NCI-H345 treated with DMSO at 0.1 percent for 48 hours (cell line): ENCODE measurements at regions not wholly inside any gene's neighbourhood (a gene's known extent, or its start where the extent isn't known, plus 50 kb on each side); places are given as distances from the start of the nearest gene placed in this dataset.
"Not testable (repeated sequence)": the region's sequence is repeated elsewhere in the genome, so short reads cannot be mapped to it uniquely, and the experiment has no call there.

ENCODE experiments used
- DNase-seq: peaks from one replicate; lab custom pipeline; 2025; ENCODE audit not compliant: unreplicated experiment; lab: John Stamatoyannopoulos, UW

DNA sequence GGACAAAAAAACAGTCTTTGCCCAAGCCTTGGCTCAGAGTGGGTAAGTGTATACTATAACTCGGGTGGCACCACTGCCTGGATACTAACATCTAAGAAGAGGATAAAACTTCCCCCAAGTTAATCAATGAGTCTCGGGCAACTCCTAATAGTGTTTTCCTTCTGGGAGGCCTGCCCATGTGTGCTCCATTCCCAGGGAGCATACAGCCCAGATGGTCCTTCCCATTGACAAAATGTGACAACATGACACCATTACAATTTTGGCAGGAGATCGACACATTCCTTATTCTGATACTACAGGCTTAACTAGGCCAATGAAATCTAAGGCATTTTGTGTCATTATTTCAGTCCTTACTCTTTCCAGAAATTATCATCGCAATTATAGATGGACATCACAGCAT lies 52.7 kb upstream of the CRIM1 start:
- no peak for DNase-seq

DNA sequence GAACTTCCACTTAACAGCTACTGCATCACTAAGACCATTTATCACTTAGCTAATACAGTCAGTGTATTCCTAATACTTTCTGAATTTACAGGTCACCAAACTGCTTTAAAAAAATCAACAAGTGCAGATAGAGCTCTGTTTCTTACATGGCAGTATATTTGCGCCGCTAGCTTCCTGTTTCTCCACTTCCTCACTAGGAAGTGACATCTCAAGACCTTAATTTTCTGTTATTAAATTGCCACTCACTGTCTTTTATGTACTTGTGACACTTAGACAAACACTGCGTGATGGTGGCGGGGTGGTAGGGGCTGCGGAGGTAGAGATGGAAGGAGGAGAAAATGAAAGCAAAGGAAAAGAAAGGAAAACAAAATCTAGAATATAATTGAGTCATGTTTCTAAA lies 53.7 kb upstream of the CRIM1 start:
- no peak for DNase-seq

GRCh38 chr2:36300697-36301096 lies 54.9 kb upstream of the CRIM1 start:
- no peak for DNase-seq

DNA sequence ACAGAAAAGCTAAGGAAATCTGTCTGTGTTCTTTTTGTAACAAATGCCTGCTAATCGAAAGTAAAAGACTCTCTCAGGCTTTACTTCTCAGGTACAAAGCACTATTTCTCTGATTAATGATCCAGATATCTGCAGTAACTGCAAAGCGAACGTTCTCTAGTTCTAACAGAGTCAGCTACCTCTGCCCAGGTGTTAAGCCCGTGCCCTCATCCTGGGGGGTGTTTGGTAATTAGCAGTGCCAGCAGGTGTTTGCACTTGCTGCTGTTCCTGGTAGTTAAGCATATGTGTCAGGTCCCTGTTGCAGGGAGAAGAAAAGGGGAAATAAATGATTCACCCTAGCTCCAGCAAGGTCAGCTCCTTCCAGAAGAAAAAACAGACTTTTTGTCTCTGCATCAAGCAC lies 58.8 kb upstream of the CRIM1 start:
- DNase-seq, result no peak

DNA sequence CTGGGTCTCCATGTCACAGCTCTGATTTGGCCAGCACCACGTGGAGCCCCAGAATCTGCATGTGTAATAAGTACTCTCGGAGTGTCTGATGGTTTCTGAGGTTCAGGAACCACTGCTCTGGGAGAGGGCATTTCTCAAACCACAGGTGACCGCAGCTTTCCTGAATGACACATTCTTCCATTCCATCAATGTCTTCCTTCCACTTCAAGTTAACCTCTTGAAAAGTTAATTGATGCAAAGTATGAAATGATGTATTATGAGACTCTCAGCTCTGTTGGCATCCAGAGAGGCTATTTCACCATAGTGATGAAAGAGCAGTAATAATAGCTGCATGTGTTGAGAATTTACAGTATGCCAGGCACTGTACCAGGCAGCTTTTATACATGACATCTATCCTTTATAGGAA lies 61.3 kb upstream of the CRIM1 start:
- no peak for DNase-seq

DNA sequence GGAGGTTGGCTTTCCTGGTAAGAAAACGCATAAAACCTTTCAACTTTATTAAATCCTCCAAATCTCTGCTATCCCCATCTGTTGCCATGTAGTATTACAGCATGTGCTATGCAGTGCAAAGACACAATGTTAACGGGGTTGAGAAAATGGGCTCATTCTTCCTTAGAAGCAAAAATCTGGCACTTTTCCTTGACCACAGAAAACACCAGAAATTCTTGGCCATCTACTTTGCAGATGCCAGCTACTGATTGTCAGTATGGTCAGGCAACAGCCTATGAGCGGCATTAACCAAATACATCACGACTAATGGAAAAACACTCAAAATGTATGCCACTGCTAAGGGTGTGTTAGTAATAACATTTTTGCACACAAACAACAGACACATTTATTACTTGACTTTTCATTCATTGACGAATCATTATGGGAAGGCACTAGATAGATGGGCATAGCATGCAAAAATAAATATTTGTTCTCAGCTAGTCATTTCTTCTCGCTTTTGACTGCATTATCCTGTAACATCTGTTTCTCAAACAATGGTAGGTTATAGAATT lies 65.2 kb upstream of the CRIM1 start:
- no peak for DNase-seq

- no peak for DNase-seq
Measured at GRCh38 chr2:36289731-36290130, 65.8 kb upstream of the CRIM1 start.

DNA sequence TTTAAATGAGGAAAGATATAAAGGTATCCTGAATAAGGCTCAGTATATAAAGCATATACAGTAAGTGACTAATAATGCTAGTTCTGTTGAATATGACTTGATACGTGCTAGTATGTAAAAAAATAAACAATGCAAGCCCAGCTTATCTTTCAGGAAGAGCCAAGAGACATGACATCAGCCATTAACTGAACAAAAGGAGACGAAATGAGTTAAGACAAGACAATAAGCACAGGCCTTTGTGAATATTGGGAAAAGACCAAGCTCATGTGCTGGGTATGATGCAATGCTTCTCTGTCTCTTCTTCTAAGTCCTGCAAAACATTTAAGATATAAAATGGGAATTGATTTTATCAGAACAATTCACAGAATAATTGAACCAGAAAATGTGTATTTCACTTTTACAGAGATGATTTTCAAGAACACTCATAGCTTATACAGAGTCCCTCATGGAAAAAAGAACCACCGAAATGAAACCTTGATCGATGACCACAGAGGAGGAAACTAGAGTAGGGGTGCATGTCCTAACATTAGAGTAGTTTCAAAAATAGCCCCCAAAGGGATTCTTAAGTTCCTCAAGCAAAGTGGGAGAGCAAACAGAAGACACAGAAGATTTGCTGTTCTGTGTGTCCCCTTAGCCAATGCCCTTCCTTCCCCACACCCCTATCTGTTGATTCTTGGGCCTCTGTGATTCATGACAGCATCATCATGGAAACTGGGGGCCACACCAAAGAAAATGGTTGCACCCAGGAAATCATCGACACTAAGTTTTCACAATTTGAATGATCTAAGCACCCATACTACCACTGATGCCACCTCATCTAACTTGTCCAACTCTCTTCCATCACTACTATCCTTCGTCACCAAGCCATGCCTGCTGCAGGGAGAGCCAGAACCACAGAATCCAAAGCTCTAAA lies 68.0 kb upstream of the CRIM1 start:
- no peak for DNase-seq

GRCh38 chr2:36279506-36279905 lies 76.1 kb upstream of the CRIM1 start:
- not testable (repeated sequence) for DNase-seq

DNA sequence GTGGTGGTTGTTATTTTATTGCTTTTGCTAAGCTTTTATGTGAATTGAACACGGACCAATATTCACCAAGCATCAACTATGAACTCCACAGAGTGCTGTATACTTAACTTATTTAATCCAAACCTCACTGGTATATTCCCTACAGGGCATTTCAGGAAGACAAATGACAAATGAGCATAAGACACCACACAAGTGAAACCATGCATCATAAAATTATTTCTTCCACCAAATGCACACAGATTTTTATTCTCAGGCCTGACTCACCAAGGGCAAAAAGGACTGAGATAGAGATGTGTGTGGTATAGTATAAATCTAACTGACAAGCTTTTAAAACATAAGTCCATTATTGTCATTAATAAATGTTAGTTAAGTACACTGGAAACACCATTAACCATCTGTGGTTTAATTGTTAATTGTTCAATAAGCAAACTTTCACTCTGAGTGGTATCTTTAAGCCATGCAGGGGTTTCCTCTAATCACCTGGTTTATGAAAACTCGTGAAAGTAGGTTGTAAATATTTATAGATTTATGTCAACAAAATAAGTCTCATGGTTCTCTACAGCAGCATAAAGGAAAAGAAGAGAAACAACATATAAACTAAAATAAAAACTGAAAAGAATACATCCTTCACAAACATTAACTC lies 77.6 kb upstream of the CRIM1 start:
- no peak for DNase-seq

DNA sequence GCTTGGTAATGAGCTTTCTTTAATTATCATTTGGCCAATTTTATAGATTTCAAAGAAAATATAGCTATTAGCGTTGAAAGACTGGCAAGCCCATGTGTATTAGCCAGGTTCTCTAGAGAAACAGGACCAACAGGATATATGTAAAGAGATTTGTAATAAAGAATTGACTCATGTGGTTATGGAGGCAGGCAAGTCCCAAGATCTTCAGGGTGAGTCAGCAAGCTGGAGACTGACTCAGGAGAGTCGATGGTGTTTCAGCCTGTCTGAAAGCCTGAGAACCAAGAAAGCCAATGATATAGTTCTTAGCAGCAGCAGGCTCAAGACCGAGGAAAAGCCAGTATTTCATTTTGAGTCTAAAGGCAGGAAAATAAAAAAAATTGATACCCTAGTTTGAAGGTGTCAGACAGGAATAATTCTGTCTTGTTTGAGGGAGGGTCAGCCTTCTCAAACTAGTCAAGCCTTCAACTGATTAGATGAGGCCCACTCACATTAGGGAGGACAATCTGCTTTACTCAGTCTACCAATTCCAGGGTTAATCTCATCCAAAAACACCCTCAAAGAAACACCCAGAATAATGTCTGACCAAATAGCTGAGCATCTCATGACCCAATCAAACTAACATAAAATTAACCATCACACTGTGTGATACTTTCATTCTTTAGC lies 78.3 kb upstream of the CRIM1 start:
- DNase-seq, result no peak

DNA sequence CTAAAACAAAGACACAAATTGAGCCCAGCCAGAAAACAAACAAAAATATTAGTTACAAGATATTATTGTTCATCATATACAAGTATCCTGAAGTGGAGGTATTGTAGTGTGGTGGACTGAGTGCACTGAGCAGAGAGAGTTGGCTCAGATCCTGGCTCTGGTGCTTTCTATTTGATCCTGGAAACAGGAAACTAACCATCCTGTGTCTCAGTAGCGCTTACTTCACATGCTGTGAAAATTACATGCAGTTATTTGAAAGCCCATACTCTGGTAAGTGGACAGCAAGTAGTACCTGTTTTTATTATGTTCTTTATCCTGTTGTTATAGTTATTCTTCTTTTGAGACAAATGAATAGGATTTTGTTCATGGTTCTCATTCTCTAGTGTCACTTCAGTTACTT lies 84.3 kb upstream of the CRIM1 start:
- DNase-seq, result no peak

DNA sequence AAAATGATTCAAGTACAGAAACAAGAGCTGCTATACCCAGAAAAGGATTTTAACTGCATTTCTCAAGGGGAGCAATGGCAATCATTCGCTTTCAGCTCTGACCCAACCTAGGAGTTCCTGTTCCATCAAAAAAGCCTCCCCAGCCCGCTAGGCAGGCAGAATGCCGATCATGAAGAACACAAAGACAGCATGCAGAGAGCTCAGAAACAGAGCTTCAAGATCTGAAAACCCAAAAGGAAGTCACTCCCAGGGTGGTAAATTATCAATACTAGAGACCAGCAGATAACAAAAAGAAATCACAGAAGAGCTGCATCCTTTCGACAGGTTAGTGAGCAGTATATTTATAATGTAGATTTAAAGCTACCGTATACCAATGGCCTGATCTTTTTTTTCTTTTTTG lies 84.8 kb upstream of the CRIM1 start:
- DNase-seq, result no peak

- DNase-seq, result no peak
Measured at GRCh38 chr2:36267194-36267593, 88.4 kb upstream of the CRIM1 start.

DNA sequence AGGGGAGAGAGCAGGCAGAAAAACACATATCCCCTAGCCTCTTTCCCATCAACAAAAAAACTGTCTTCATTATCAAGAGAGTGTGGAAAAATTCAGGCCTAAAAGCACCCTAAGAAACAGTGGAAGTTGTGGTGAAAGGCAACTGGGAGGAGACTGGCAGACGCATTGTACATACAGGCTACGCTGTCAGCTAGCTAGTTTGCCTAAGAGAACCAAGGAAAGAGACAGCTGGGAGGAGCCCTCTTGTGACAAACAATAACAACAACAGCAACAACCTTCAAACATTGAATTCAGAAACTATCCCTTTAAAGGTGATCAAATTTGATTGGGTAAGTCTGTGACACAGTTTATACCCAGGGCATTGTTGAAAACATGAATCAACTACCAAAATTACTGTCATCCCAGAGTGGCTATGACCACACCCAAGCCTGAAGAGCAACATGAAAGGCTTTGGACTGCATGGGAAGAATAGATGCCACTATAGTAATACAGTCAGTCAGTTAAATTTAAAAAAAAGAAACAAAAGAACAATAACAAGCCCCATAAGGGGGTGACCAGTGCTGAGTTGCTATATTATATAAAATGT lies 88.9 kb upstream of the CRIM1 start:
- no peak for DNase-seq

- no peak for DNase-seq
Measured at GRCh38 chr2:36262581-36262980, 93.0 kb upstream of the CRIM1 start.

DNA sequence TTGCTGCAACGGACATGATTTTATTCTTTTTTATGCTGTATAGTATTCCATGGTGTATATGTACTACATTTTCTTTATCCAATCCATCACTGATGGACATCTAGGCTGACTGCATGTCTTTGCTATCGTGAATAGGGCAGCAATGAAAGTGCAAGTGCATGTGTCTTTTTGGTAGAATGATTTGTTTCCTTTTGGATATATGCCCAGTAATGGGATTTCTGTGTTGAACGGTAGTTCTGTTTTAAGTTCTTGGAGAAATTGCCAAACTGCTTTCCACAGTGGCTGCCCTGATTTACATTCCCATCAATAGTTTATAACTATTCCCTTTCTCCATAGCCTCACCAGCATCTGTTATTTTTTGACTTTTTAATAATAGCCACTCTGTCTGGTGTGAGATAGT lies 99.7 kb upstream of the CRIM1 start:
- DNase-seq, result no peak

- DNase-seq, result no peak
Measured at GRCh38 chr2:36253086-36253485, 102.5 kb upstream of the CRIM1 start.

DNA sequence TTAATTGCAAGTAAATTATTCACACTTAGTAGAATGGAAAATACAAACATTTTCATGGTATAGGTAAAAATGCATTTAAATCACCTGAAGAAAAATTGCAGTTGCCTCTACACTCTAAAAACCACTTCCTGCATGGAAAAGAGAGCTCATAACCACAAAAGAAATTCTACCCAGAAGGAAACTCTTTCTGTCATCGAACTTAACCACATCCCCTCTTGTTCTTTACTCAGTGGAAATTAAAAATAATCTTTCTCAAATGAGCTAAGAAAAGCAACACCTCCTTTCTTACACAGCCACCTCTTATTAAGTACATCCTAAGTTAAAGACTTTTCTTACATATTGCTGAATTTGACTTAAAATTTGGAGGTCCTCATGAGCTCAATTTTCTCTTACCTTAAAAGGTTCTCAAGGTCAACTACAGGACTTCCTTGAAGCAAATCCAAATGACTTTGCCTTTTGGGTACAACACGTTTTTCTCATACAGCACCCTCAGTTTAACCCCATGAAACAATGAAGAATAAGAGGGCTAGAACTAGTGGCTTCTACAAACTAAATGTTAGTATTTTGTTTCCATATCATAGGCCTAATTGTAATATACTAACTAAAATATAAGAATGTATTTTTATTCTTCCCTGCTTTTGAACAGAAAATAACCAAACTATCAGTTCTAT lies 109.1 kb upstream of the CRIM1 start:
- no peak for DNase-seq

DNA sequence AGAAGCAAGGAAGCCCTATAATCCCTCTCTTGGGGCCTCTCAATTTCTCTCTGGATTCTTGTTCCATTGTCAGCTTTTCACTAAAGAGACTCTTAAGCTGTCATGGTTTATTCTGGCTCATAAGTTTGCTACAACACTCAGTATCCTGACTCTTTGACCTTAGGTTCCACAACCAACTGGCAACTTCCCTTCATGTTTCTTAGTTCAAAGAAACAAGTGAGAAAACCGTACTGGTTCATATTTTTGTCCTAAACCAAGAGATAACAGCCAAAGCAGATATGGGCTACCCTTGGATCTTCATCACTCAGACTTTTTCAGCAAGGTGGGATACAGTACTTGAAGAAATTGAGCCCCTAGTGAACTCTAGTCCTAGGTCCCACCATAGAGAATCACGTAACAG lies 109.9 kb upstream of the CRIM1 start:
- DNase-seq, result no peak

DNA sequence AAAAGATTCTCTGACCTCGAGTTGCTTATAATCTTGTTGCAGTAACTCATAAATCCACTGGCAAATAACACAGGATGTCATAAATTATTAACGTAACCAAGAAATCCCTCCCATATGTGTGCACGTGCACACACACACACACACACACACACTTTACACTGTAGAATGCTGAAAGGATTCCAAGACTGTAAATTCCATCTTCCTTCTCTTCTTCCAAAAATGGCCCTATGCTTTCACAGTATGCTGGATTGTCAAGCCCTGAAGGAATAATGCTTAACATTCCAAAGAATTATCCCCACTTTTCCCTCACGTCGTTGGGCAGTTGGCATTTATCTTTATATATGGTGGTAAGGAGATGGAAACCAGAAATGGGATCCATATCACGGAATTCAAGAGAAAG lies 117.5 kb upstream of the CRIM1 start:
- no peak for DNase-seq
